Stimulated activated CD8-positive, alpha-beta memory T cell treated with anti-CD3 and anti-CD28 coated beads, Interleukin-12 subunit alpha, Interleukin-12 subunit beta, amount 100 ng/mL, for 1 hour (primary cell): ENCODE measurements at regions not wholly inside any gene's neighbourhood (a gene's known extent, or its start where the extent isn't known, plus 50 kb on each side); places are given as distances from the start of the nearest gene placed in this dataset.
"Not testable (repeated sequence)": the region's sequence is repeated elsewhere in the genome, so short reads cannot be mapped to it uniquely, and the experiment has no call there.

Experiments
- DNase-seq: peaks from one replicate; pipeline ENCODE4 v3.0.0-alpha.2; 2020; ENCODE audit warnings: low read depth

GRCh38 chr12:127081058-127081457 is 1185.9 kb upstream of the TMEM132C start:
- no peak for DNase-seq

GRCh38 chr12:127083008-127083949 is 1183.7 kb upstream of the TMEM132C start:
- no peak for DNase-seq

- no peak for DNase-seq
Observed at GRCh38 chr12:127101076-127101475, 1165.9 kb upstream of the TMEM132C start.

GRCh38 chr12:127106041-127106440 is 1160.9 kb upstream of the TMEM132C start:
- DNase-seq, result no peak

GRCh38 chr12:127106697-127107096 is 1160.3 kb upstream of the TMEM132C start:
- DNase-seq, result no peak

GRCh38 chr12:127107744-127108143 is 1159.2 kb upstream of the TMEM132C start:
- no peak for DNase-seq

GRCh38 chr12:127108360-127109215 is 1158.4 kb upstream of the TMEM132C start:
- peak; percentile 9 for DNase-seq

- no peak for DNase-seq
Observed at GRCh38 chr12:127113945-127114344, 1153.0 kb upstream of the TMEM132C start.

- no peak for DNase-seq
Observed at GRCh38 chr12:127115468-127116035, 1151.4 kb upstream of the TMEM132C start.

- DNase-seq, result no peak
Observed at GRCh38 chr12:127118251-127118650, 1148.7 kb upstream of the TMEM132C start.

GRCh38 chr12:127119600-127120140 is 1147.3 kb upstream of the TMEM132C start:
- no peak for DNase-seq

GRCh38 chr12:127120851-127121250 is 1146.1 kb upstream of the TMEM132C start:
- DNase-seq, result no peak

GRCh38 chr12:127121494-127122084 is 1145.4 kb upstream of the TMEM132C start:
- DNase-seq, result no peak

GRCh38 chr12:127125607-127126259 is 1141.2 kb upstream of the TMEM132C start:
- DNase-seq, result no peak

GRCh38 chr12:127126260-127126628 is 1140.7 kb upstream of the TMEM132C start:
- no peak for DNase-seq

- DNase-seq, result no peak
Observed at GRCh38 chr12:127127897-127128296, 1139.1 kb upstream of the TMEM132C start.

- DNase-seq, result no peak
Observed at GRCh38 chr12:127130506-127131124, 1136.4 kb upstream of the TMEM132C start.

GRCh38 chr12:127133675-127134335 is 1133.2 kb upstream of the TMEM132C start:
- DNase-seq, result no peak

- not testable (repeated sequence) for DNase-seq
Observed at GRCh38 chr12:127140864-127141484, 1126.0 kb upstream of the TMEM132C start.

- DNase-seq, result no peak
Observed at GRCh38 chr12:127143020-127143419, 1124.0 kb upstream of the TMEM132C start.
